Prostate gland (tissue), 2 donors: ENCODE measurements at regions not wholly inside any gene's neighbourhood (a gene's known extent, or its start where the extent isn't known, plus 50 kb on each side); places are given as distances from the start of the nearest gene placed in this dataset.

Source experiments
- DNase-seq: peaks from one replicate; pipeline ENCODE4 v3.0.0-alpha.2; 2019; ENCODE audit warnings: low spot score
- H3K27ac ChIP-seq, 2 donors: fragments of 200-600 bp; sonication (generic); 2 replicates each; pipeline ENCODE4 v1.5.1; 2017 to 2019
- H3K27me3 ChIP-seq: fragments of 200-600 bp; sonication (generic); replicated peaks from 2 replicates; pipeline ENCODE4 v1.5.1; 2019; ENCODE audit not compliant: insufficient read depth
- H3K36me3 ChIP-seq, 2 donors: fragments of 200-600 bp; sonication (generic); 1 replicate in 1 of 2; 2 replicates in 1 of 2; pipeline versions ENCODE4 v1.5.1 to v1.8.1; 2017 to 2019
- H3K4me1 ChIP-seq: fragments of 200-600 bp; sonication (generic); replicated peaks from 2 replicates; pipeline ENCODE4 v1.5.1; 2019
- H3K4me3 ChIP-seq, 2 donors: fragments of 200-600 bp; sonication (generic); 2 replicates each; pipeline ENCODE4 v1.5.1; 2017 to 2019
- H3K9me3 ChIP-seq: fragments of 200-600 bp; sonication (generic); 2 replicates; pipeline ENCODE4 v1.5.1; 2017
- CTCF ChIP-seq, 4 experiments: fragments of 200-600 bp in 2 of 4; fragments of 450-650 bp in 2 of 4; sonication (generic) in 2 of 4; IDR thresholded peaks; 1 replicate in 3 of 4; 2 replicates in 1 of 4; pipeline ENCODE4 v1.5.1; 2016 to 2019; ENCODE audit warnings: antibody characterized with exemption in 4 of 4, mild to moderate bottlenecking in 2 of 4, moderate library complexity in 2 of 4
- POLR2A ChIP-seq: fragments of 450-650 bp; IDR thresholded peaks from one replicate; pipeline ENCODE4 v1.6.1; 2016; ENCODE audit warnings: antibody characterized with exemption, mild to moderate bottlenecking
- POLR2AphosphoS5 ChIP-seq: sonication (generic); formaldehyde crosslinking; IDR thresholded peaks from one replicate; pipeline ENCODE4 v1.6.1; 2017; ENCODE audit warnings: antibody characterized with exemption
- WGBS: methylation state at CpG from one replicate; pipeline ENCODE4 v1.1.5; 2018; 5-methylcytosine and 5-hydroxymethylcytosine counted together
- intact Hi-C: fragments of 100-400 bp; cut with DNase I; formaldehyde crosslinking; loops from one replicate; pipeline ENCODE4 v1.14.2; 2022

- no peak for DNase-seq
- H3K4me3 ChIP-seq = no peak overlapping the region
- TF ChIP-seq CTCF (IDR thresholded peaks at IDR 0.05) = no peak
- TF ChIP-seq POLR2A = no peak
- no peak for TF ChIP-seq POLR2AphosphoS5
- H3K9me3 ChIP-seq = no peaks in the 10 kb centered on the region
- H3K27ac ChIP-seq = no peak overlapping the region
- H3K36me3 ChIP-seq = no peaks in the 10 kb centered on the region
- H3K4me1 ChIP-seq = no peaks in the 10 kb centered on the region
- intact Hi-C loops = no loop called here
- 76% methylated on average over 1 of the region's 1 CpG for WGBS
- H3K27me3 ChIP-seq = no peaks in the 10 kb centered on the region
Observed at GRCh38 chr14:41476526-41476925, 130.2 kb upstream of the LRFN5 start.

GRCh38 chr14:41461380-41461779 lies 145.3 kb upstream of the LRFN5 start:
- intact Hi-C loops = no loop called here
- DNase-seq = no peak

GRCh38 chr14:41457393-41457792 lies 149.3 kb upstream of the LRFN5 start:
- TF ChIP-seq POLR2A (no peak), CTCF (IDR thresholded peaks at IDR 0.05) (no peak), POLR2AphosphoS5 (no peak)
- WGBS = 23% methylated on average over 1 of the region's 1 CpG
- intact Hi-C loops = no loop called here
- Histone ChIP-seq H3K9me3 (no peaks in the 10 kb centered on the region), H3K27ac (no peak overlapping the region), H3K4me1 (no peaks in the 10 kb centered on the region), H3K36me3 (no peaks in the 10 kb centered on the region), H3K27me3 (no peaks in the 10 kb centered on the region), H3K4me3 (no peak overlapping the region)
- no peak for DNase-seq

More at GRCh38 chr14:41461380-41461779, 145.3 kb upstream of the LRFN5 start:
- no peaks in the 10 kb centered on the region for H3K9me3 ChIP-seq
- no peaks in the 10 kb centered on the region for H3K4me1 ChIP-seq
- TF ChIP-seq POLR2AphosphoS5 (no peak), CTCF (IDR thresholded peaks at IDR 0.05) (no peak), POLR2A (no peak)
- no peak overlapping the region for H3K4me3 ChIP-seq
- H3K27me3 ChIP-seq = no peaks in the 10 kb centered on the region
- H3K36me3 ChIP-seq = no peaks in the 10 kb centered on the region
- H3K27ac ChIP-seq = no peak overlapping the region

- H3K9me3 ChIP-seq = no peaks in the 10 kb centered on the region
- 54% methylated on average over 3 of the region's 3 CpGs for WGBS
- no peak overlapping the region for H3K4me3 ChIP-seq
- intact Hi-C loops = no loop called here
- H3K27ac ChIP-seq = no peak overlapping the region
- no peaks in the 10 kb centered on the region for H3K27me3 ChIP-seq
- DNase-seq = no peak
- no peak for TF ChIP-seq POLR2AphosphoS5
- H3K36me3 ChIP-seq = no peaks in the 10 kb centered on the region
- H3K4me1 ChIP-seq = no peaks in the 10 kb centered on the region
Observed at GRCh38 chr14:41449066-41449465, 157.6 kb upstream of the LRFN5 start.

- Histone ChIP-seq H3K36me3 (no peaks in the 10 kb centered on the region), H3K4me3 (no peak overlapping the region), H3K9me3 (no peaks in the 10 kb centered on the region), H3K27me3 (no peaks in the 10 kb centered on the region), H3K27ac (no peak overlapping the region), H3K4me1 (no peaks in the 10 kb centered on the region)
- intact Hi-C loops = no loop called here
- TF ChIP-seq POLR2AphosphoS5 (no peak), CTCF (IDR thresholded peaks at IDR 0.05) (no peak), POLR2A (no peak)
- WGBS = 46% methylated on average over 2 of the region's 2 CpGs
- DNase-seq = no peak
Observed at GRCh38 chr14:41446008-41446407, 160.7 kb upstream of the LRFN5 start.
